ENCODE measurements at regions not wholly inside any gene's neighbourhood (a gene's known extent, or its start where the extent isn't known, plus 50 kb on each side); places are given as distances from the start of the nearest gene placed in this dataset.
"Not testable (repeated sequence)": the region's sequence is repeated elsewhere in the genome, so short reads cannot be mapped to it uniquely, and the experiment has no call there.

DNA sequence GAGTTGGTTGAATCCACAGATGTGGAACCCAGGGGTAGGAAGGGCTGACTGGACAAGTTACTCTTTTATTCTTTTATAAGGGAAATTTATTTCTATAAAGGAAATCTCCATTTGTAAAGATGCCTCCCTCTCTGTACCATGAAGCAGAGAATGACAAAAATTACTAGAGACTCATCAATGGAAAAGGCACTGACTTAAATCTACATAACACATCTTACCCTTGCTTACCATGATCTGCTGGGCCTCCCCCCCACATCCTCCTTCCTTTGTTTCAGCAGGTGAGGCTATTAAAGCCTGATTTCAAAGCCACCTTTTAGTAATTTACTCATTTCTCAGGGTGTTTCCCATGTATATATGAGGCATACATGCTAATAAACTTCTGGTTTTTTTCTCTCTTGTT is 130.2 kb upstream of the HDDC2 start:
- DNase-seq (ENCODE audit: low read depth), result no peak

DNA sequence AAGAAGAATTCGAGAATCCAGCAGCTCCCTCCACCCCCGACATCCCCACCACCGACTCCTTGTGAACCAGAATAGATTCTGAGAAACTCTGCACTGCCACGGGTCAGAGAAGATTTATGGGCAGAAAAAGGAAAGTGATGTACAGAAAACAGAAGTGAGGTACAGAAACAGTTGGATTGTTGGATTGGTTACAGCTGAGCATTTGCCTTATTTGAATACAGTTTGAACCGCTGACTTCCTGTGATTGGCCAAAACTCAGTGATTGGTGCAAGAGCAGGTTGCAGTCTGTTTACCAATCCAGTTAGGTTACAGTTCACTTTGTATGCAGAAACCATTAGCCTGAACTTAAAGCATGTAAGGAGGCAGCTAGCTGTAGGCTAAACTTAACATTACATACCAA is 131.2 kb upstream of the HDDC2 start:
- no peak for DNase-seq (ENCODE audit: low read depth)

GRCh38 chr6:125434760-125435159 is 133.0 kb upstream of the HDDC2 start:
- DNase-seq (ENCODE audit: low read depth), result no peak

DNA sequence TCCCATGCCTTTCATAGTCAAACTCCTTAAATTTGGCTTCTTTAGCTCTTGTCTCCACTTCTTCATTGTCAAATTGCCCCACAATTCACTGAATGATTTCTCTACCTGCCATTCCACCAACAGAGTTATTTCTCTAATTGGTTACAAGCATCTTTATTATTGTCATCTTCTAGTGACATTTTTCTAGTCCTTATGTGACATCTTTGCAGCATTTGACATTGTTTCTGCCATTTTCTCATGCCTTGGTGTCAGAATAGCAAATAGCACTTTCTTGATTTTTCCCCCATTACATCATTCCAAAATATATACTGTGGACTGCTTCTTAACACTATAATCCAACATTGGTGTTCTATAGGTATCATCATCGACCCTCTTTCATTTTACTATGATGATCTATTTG is 137.7 kb upstream of the HDDC2 start:
- no peak for DNase-seq (ENCODE audit: low read depth)

- no peak for DNase-seq (ENCODE audit: low read depth)
These were observed 142.5 kb upstream of the HDDC2 start for GRCh38 chr6:125444006-125444923.

DNA sequence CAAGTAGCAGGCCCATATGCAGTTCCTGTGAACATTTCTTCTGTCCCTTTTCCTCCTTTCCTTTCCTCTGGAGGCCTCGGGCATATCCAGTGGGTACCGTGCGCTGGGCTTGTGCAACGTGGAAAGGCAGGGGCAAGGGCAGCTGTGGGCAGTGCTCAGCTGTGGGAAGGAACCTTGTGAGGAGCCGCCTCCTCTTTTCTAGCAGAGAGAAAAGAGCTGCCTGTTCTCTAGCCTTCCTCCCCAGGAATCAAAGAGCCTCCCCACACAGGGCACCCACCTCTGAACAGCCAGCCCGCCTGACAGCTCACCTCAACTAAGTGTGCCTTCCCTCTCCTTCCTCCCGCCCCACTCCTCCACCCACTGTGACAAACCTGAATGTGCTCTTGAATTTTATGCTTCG is 143.3 kb upstream of the HDDC2 start:
- no peak for DNase-seq (ENCODE audit: low read depth)

DNA sequence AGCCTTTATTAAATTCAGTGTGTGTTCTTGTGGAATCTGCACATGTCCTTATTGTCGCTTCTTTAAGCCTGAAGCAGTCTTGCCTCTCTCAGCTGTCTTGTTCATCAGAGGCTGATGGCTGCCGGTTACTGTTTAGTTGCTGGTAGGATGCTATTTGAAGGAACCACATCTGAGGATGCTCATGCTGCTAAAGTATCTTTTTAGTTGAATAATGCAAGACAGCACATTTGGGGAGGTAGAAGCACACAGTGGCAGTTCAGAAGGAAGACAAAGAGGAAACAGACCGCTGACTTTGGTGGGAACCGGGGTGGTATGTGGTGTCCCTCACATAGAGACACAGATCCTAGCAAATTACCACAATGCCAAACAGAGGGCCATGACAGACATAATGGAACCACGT is 144.2 kb upstream of the HDDC2 start:
- no peak for DNase-seq (ENCODE audit: low read depth)

- no peak for DNase-seq (ENCODE audit: low read depth)
These were observed 150.0 kb upstream of the HDDC2 start for GRCh38 chr6:125451750-125452149.

- DNase-seq (ENCODE audit: low read depth), result no peak
These were observed 151.7 kb upstream of the HDDC2 start for GRCh38 chr6:125453516-125453915.

DNA sequence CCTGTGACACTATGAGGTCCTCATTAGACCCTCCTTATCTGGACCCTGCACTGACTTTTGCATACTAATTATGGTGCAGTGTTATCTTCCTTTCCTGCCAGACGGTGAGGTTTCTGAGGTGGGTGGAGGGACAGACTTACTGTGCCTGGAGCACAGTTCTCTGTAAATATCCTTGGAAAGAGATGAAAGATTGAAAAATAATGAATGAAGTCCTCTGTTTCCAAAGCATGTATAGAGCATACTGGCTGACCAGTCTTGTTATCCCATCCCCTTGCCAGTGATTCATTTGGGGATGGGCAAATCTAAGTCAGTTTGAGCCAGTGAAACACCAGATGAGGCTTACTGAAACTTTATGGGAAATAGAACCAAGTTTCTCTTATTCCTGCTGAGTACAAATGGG is 152.6 kb upstream of the HDDC2 start:
- DNase-seq (ENCODE audit: low read depth), result no peak

DNA sequence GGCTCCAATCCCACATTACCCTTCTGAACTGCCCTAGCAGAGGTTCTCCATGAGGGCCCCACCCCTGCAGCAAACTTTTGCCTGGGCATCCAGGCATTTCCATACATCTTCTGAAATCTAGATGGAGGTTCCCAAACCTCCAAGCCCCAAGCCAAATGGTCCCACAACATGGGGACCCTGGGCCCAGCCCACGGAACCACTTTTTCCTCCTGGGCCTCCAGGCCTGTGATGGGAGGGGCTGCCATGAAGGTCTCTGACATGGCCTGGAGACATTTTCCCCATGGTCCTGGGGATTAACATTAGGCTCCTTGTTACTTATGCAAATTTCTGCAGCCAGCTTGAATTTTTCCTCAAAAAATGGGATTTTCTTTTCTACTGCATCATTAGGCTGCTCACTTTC is 156.7 kb upstream of the HDDC2 start:
- DNase-seq (ENCODE audit: low read depth), result not testable (repeated sequence)

- DNase-seq (ENCODE audit: low read depth), result not testable (repeated sequence)
These were observed 163.6 kb upstream of the HDDC2 start for GRCh38 chr6:125465332-125465731.

DNA sequence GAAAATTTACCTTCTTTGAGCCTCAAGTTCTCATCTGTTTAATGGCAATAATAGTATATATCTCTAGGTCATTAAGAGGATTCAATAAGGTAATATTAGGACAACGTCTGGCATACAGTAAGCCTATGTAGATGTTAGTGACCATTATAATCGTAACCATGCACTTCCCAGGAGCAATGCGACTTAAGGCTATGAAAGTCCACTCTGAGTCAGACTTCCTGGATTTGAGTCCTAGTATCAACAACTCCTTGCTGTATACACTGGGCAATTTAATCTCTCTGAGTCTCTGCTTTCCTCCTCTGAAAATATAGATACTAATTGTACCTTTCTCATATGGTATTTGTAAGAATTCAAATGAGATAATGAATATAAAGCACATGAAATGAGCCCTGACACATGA is 168.1 kb upstream of the HDDC2 start:
- no peak for DNase-seq (ENCODE audit: low read depth)

- no peak for DNase-seq (ENCODE audit: low read depth)
These were observed 169.9 kb upstream of the HDDC2 start for GRCh38 chr6:125471667-125472066.

DNA sequence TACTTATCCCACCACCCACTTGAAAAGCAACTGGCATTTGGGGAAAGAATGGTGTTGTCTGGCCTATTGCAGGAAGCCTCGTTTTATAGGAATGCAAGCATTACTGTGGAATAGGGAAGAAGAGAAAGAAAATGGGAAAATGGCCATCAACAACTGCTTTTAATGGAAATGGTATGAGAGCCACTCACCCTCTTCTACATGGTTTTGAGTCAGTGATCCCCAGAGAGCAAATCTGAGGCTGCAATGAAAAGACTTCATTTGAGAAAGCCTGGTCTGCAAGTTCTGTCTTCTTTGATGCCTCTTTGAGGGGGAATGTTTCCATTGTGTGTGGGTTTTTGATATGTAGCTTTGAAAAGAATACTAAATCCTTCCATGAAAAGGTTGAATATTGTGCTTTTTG is 172.3 kb upstream of the HDDC2 start:
- no peak for DNase-seq (ENCODE audit: low read depth)

DNA sequence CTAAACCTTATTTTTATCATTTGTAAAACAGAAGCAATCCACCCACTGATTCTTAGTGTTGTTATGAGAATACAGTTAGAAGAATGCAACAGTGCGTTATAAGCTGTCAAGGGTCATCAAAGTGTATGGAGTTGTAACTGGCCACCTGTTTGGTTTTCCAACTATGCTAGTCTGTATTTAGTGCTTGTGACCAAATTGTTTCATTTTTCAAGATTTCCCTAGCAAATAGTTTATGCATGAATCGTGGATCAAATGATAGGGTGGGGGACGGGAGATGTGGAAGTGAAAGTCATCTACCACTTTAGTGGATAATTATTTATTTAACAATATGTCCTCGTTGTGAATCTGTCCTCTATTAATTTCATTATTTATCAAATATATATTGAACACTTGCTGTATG is 175.4 kb upstream of the HDDC2 start:
- DNase-seq (ENCODE audit: low read depth), result no peak

DNA sequence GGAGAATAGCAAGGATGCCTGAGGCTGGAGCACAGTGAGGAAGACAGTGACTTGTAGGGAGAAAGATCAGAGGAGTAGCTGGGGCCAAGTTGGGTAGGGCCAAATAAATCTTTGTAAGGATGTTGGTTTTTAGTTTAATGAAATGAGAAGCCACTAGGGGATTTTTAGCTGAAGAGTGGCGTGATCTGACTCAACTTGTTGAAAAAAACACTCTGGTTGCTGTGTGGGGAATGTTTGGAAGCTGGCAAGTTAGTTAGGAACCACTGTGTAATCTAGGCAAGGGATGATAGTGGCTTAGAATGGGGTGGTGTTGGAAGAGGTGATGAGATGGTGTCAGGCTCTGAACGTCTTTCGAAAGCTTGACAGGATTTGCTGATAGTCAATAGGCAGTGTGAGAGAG is 176.1 kb upstream of the HDDC2 start:
- no peak for DNase-seq (ENCODE audit: low read depth)

GRCh38 chr6:125480146-125480545 is 178.4 kb upstream of the HDDC2 start:
- DNase-seq (ENCODE audit: low read depth), result no peak

DNA sequence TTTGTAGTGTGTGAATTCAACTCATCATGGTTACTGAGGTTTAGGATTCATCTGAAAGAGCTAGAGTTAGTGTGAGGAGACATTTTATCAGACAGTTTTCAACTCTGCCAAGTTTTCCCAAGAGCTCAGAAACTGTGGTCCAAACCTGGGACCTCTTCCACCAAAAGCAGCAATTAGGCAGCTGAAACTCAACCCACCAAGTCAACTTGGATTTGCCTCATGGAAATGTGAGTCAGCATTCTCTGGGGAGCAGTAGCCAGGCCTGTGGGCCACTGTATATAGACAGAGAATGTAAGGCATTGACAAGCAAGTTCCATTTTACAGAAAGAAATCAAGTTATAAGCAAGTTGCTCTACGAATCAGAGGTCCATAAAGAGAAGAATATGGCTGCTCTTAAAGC is 178.8 kb upstream of the HDDC2 start:
- no peak for DNase-seq (ENCODE audit: low read depth)

DNA sequence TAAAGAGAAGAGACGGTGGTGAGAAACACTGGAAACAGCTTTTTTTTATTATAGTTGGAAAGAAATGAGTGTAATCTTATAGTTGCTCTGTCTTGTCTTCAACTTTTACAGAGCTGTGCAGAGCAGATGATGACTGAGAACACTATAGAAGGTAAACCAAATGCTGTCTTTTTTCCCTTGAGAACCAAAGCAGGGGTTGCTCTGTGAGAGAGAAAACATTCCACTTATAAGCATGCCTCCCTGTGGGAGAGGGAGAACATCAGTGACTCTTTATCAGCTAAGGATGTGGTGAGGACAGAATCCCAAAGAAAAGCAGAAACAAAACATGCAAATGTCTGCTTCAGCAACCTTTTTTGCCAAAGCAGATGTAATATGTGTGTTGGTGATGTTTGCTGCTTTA is 179.3 kb upstream of the HDDC2 start:
- DNase-seq (ENCODE audit: low read depth), result no peak

DNA sequence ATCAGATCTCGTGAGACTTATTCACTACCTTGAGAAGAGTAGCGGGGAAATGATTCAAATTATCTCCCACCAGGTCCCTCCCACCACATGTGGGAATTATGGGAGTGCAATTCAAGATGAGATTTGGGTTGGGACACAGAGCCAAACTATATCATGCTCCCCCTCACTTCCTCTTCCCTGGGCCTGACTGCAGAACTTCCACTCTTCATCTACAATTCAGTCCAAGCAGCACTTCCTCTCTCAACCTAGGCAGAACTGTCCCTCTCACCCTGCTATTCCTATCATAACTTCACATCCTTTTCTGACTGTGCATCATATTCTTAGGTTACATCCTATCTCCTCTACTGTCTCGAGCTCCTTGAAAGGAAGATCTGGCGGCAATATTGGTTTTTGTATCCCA is 184.0 kb upstream of the HDDC2 start:
- DNase-seq (ENCODE audit: low read depth), result no peak

GRCh38 chr6:125486881-125487280 is 185.1 kb upstream of the HDDC2 start:
- no peak for DNase-seq (ENCODE audit: low read depth)

DNA sequence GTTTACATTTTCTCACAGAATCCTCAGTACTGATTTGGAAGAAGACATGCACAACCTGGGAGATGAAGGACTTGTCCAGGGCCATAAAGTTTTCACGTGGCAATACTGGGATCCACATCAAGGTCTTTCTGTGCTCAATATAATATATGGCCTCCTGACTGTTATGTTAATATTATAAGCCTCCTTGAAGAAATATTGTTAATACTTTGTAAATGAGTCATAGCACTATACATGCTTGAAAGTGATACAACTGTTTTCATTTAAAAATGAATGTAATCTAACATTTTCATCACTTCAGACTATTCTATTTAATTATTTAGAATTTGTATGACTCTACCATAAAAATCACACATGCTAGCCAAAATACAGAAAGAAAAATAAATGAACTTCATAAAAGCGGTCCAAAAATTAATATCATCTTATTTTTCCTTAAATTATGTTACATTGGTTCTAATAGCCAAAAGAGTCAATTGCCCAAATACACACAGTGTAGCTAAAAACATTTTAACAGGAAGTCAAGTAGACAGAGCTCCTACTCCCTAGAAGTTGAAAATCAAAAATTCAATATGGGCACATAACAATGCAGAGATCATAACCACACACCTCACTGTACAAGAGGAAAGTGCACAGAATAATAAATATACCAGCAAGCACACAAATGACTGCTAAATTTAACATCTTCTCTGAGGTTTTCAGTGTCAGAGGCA is 188.0 kb upstream of the HDDC2 start:
- DNase-seq (ENCODE audit: low read depth), result no peak

Data from HS-5 (cell line).